ENCODE measurements at regions not wholly inside any gene's neighbourhood (a gene's known extent, or its start where the extent isn't known, plus 50 kb on each side); places are given as distances from the start of the nearest gene placed in this dataset.
"Not testable (repeated sequence)": the region's sequence is repeated elsewhere in the genome, so short reads cannot be mapped to it uniquely, and the experiment has no call there.

- Histone ChIP-seq H3K9me3 (no peaks in the 10 kb centered on the region), H3K27me3 (replicated peaks; ENCODE audit: insufficient read depth) (no peaks in the 10 kb centered on the region), H3K4me1 (replicated peaks) (no peaks in the 10 kb centered on the region), H3K4me3 (no peak overlapping the region), H3K27ac (no peak overlapping the region), H3K36me3 (no peaks in the 10 kb centered on the region)
- DNase-seq (ENCODE audit: low spot score), result no peak
- 50% methylated on average over 4 of the region's 4 CpGs for WGBS
- intact Hi-C loops (cut with DNase I), result no loop called here
- TF ChIP-seq POLR2AphosphoS5 (IDR thresholded peaks at IDR 0.05), result no peak
- TF ChIP-seq POLR2A (IDR thresholded peaks at IDR 0.05), result no peak
- no peak for TF ChIP-seq CTCF (IDR thresholded peaks at IDR 0.05)
Measured at GRCh38 chrX:3820167-3820566, 106.7 kb upstream of the PRKX start.

- H3K9me3 ChIP-seq; intact Hi-C loops (cut with DNase I); H3K4me3 ChIP-seq; H3K36me3 ChIP-seq; H3K4me1 ChIP-seq (replicated peaks); DNase-seq (ENCODE audit: low spot score); H3K27me3 ChIP-seq (replicated peaks; ENCODE audit: insufficient read depth); H3K27ac ChIP-seq: not testable (repeated sequence)
- WGBS, result 90% methylated on average over 5 of the region's 5 CpGs
Measured at GRCh38 chrX:3817480-3817879, 104.0 kb upstream of the PRKX start.

GRCh38 chrX:3815896-3816664, 102.6 kb upstream of the PRKX start:
- Histone ChIP-seq H3K27ac (peak overlapping the region; percentile 89 to 91), H3K36me3 (no peaks in the 10 kb centered on the region), H3K4me3 (peak overlapping the region; percentile 55 to 59), H3K4me1 (replicated peaks) (no peaks in the 10 kb centered on the region), H3K27me3 (replicated peaks; ENCODE audit: insufficient read depth) (no peaks in the 10 kb centered on the region), H3K9me3 (no peaks in the 10 kb centered on the region)
- intact Hi-C loops (cut with DNase I), result no loop called here
- DNase-seq (ENCODE audit: low spot score), result peak; percentile 28
- WGBS, result 4% methylated on average over 5 of the region's 50 CpGs
- TF ChIP-seq POLR2A (IDR thresholded peaks at IDR 0.05) (no peak), CTCF (IDR thresholded peaks at IDR 0.05) (no peak), POLR2AphosphoS5 (IDR thresholded peaks at IDR 0.05) (no peak)

- Histone ChIP-seq H3K9me3 (no peaks in the 10 kb centered on the region), H3K4me3 (no peak overlapping the region), H3K27ac (no peak overlapping the region), H3K4me1 (replicated peaks) (no peaks in the 10 kb centered on the region), H3K27me3 (replicated peaks; ENCODE audit: insufficient read depth) (no peaks in the 10 kb centered on the region), H3K36me3 (no peaks in the 10 kb centered on the region)
- TF ChIP-seq POLR2AphosphoS5 (IDR thresholded peaks at IDR 0.05) (no peak), CTCF (IDR thresholded peaks at IDR 0.05) (peak in 3 of 4 experiments; percentile 13 to 63 (median 21))
- intact Hi-C loops (cut with DNase I), result loop anchor here (5.0 kb wide), 1 partner anchor 159 kb away; no protein-coding TSS in a partner anchor
- 47% methylated on average over 15 of the region's 16 CpGs for WGBS
- no peak for DNase-seq (ENCODE audit: low spot score)
Measured at GRCh38 chrX:3811331-3812311, 98.2 kb upstream of the PRKX start.

GRCh38 chrX:3807906-3808305, 94.5 kb upstream of the PRKX start:
- no peak for TF ChIP-seq POLR2AphosphoS5 (IDR thresholded peaks at IDR 0.05)
- TF ChIP-seq CTCF (IDR thresholded peaks at IDR 0.05), result no peak
- TF ChIP-seq POLR2A (IDR thresholded peaks at IDR 0.05), result no peak
- H3K4me1 ChIP-seq (replicated peaks), result no peaks in the 10 kb centered on the region
- no peaks in the 10 kb centered on the region for H3K27me3 ChIP-seq (replicated peaks; ENCODE audit: insufficient read depth)
- H3K9me3 ChIP-seq, result no peaks in the 10 kb centered on the region
- no peak overlapping the region for H3K4me3 ChIP-seq
- 40% methylated on average over 4 of the region's 4 CpGs for WGBS
- intact Hi-C loops (cut with DNase I), result no loop called here
- no peak overlapping the region for H3K27ac ChIP-seq
- no peak for DNase-seq (ENCODE audit: low spot score)
- H3K36me3 ChIP-seq, result no peaks in the 10 kb centered on the region
